OCI-LY1 (cell line): ENCODE measurements at regions not wholly inside any gene's neighbourhood (a gene's known extent, or its start where the extent isn't known, plus 50 kb on each side); places are given as distances from the start of the nearest gene placed in this dataset.

ENCODE experiments used
- H2AFZ ChIP-seq: fragments of 200-600 bp; sonication (generic), shearing (Covaris generic); 2 replicates; pipeline ENCODE4 v1.6.0; 2014; ENCODE audit warnings: antibody characterized with exemption, mild to moderate bottlenecking, low read length
- H3F3A ChIP-seq: fragments of 200-600 bp; sonication (generic), shearing (Covaris generic); 2 replicates; pipeline ENCODE4 v1.6.0; 2014; ENCODE audit warnings: mild to moderate bottlenecking, antibody characterized with exemption, low read length, moderate library complexity; ENCODE audit not compliant: insufficient read depth
- H3K27ac ChIP-seq: fragments of 200-600 bp; sonication (generic); 2 replicates; pipeline ENCODE4 v1.5.1; 2014; ENCODE audit warnings: low read length, mixed run types, mild to moderate bottlenecking, low read depth; ENCODE audit not compliant: poor library complexity, severe bottlenecking
- H3K27me3 ChIP-seq: fragments of 200-600 bp; sonication (generic); 2 replicates; pipeline ENCODE4 v1.6.0; 2014; ENCODE audit warnings: antibody characterized with exemption, mild to moderate bottlenecking, low read length, moderate library complexity; ENCODE audit not compliant: insufficient read depth
- H3K36me3 ChIP-seq: fragments of 200-600 bp; sonication (generic); 2 replicates; pipeline ENCODE4 v1.6.1; 2014; ENCODE audit warnings: mild to moderate bottlenecking, antibody characterized with exemption, low read length, moderate library complexity, mixed read lengths; ENCODE audit not compliant: insufficient read depth
- H3K4me1 ChIP-seq: fragments of 200-600 bp; sonication (generic); 2 replicates; pipeline ENCODE4 v1.5.1; 2014; ENCODE audit warnings: mild to moderate bottlenecking, low read length, moderate library complexity; ENCODE audit not compliant: insufficient read depth, severe bottlenecking
- H3K4me2 ChIP-seq: fragments of 200-600 bp; sonication (generic), shearing (Covaris generic); 2 replicates; pipeline ENCODE4 v1.6.1; 2014; ENCODE audit warnings: low read length
- H3K4me3 ChIP-seq: fragments of 200-600 bp; sonication (generic); 2 replicates; pipeline ENCODE4 v1.5.1; 2014; ENCODE audit warnings: low read length, low read depth, mild to moderate bottlenecking, mixed read lengths; ENCODE audit not compliant: poor library complexity, severe bottlenecking
- H3K79me2 ChIP-seq: fragments of 200-600 bp; shearing (Covaris generic); 2 replicates; pipeline ENCODE4 v1.6.1; 2016; ENCODE audit warnings: mixed run types, low read length, mixed read lengths; ENCODE audit not compliant: insufficient read depth
- H3K9ac ChIP-seq: fragments of 200-600 bp; sonication (generic), shearing (Covaris generic); 2 replicates; pipeline ENCODE4 v1.6.1; 2014; ENCODE audit warnings: mild to moderate bottlenecking, low read length, mixed read lengths
- H3K9me2 ChIP-seq: fragments of 200-600 bp; sonication (generic), shearing (Covaris generic); 2 replicates; pipeline ENCODE4 v1.6.1; 2014; ENCODE audit warnings: low read depth, mild to moderate bottlenecking, low read length, mixed read lengths
- H3K9me3 ChIP-seq: fragments of 200-600 bp; shearing (Covaris generic); 2 replicates; pipeline ENCODE4 v1.6.1; 2014; ENCODE audit warnings: low read length, mixed read lengths
- H4K20me1 ChIP-seq: fragments of 200-600 bp; sonication (generic), shearing (Covaris generic); 2 replicates; pipeline ENCODE4 v1.6.0; 2016; ENCODE audit warnings: mild to moderate bottlenecking, low read length; ENCODE audit not compliant: insufficient read depth
- CTCF ChIP-seq: fragments of 200-600 bp; sonication (generic), shearing (Covaris generic); IDR thresholded peaks from 2 replicates; pipeline ENCODE4 v1.5.1; 2017; ENCODE audit warnings: mild to moderate bottlenecking, antibody characterized with exemption, low read length, moderate library complexity, mixed read lengths
- EZH2 ChIP-seq: fragments of 200-600 bp; sonication (generic), shearing (Covaris generic); IDR thresholded peaks from 2 replicates; pipeline ENCODE4 v1.8.0; 2017; ENCODE audit warnings: borderline replicate concordance, mixed run types, mild to moderate bottlenecking, antibody characterized with exemption, low read length, moderate library complexity, mixed read lengths

- Histone ChIP-seq H2AFZ (no peak overlapping the region), H3K9me2 (no peaks in the 10 kb centered on the region), H4K20me1 (no peaks in the 10 kb centered on the region), H3K79me2 (no peaks in the 10 kb centered on the region), H3K36me3 (no peaks in the 10 kb centered on the region), H3F3A (no peaks in the 10 kb centered on the region), H3K4me2 (no peak overlapping the region), H3K9me3 (no peaks in the 10 kb centered on the region), H3K4me3 (no peak overlapping the region), H3K4me1 (no peaks in the 10 kb centered on the region), H3K9ac (no peak overlapping the region), H3K27me3 (no peaks in the 10 kb centered on the region), H3K27ac (no peak overlapping the region)
- TF ChIP-seq CTCF (peak; percentile 25; the same call in 1 of the 2 replicates), EZH2 (no peak)
Observed at GRCh38 chr9:79955300-79955699, 383.5 kb downstream of the TLE4 start.

GRCh38 chr9:79953908-79954307 is 382.1 kb downstream of the TLE4 start:
- no peaks in the 10 kb centered on the region for H3K36me3 ChIP-seq
- H3K79me2 ChIP-seq: no peaks in the 10 kb centered on the region
- H3K27ac ChIP-seq: no peak overlapping the region
- no peaks in the 10 kb centered on the region for H4K20me1 ChIP-seq
- H3K4me2 ChIP-seq: no peak overlapping the region
- no peak overlapping the region for H2AFZ ChIP-seq
- H3F3A ChIP-seq: no peaks in the 10 kb centered on the region
- H3K4me3 ChIP-seq: no peak overlapping the region
- no peaks in the 10 kb centered on the region for H3K4me1 ChIP-seq
- H3K9ac ChIP-seq: no peak overlapping the region
- H3K9me2 ChIP-seq: no peaks in the 10 kb centered on the region
- no peaks in the 10 kb centered on the region for H3K27me3 ChIP-seq
- TF ChIP-seq CTCF (no peak), EZH2 (no peak)
- no peaks in the 10 kb centered on the region for H3K9me3 ChIP-seq

DNA sequence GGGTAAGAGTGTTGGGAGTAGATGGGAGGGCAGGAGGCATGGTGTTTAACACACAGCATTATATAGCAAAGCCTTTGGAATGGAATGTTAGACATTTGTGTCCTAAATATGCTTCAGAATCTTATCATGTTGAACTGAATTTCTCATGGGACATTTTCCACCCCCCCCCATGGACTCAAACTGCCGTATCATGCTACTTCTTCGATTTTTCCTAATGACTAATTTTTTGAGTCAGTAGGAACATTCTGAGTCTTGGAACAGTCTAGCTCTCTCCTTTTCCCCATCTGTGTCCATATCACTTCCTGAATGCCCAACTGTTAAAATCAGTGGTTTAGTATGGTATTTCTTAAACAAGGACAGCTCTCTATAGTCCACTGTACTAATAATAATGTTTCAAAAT is 380.6 kb downstream of the TLE4 start:
- H3K79me2 ChIP-seq: no peaks in the 10 kb centered on the region
- H2AFZ ChIP-seq: no peak overlapping the region
- no peak overlapping the region for H3K4me2 ChIP-seq
- no peaks in the 10 kb centered on the region for H3F3A ChIP-seq
- H3K36me3 ChIP-seq: no peaks in the 10 kb centered on the region
- H3K9me2 ChIP-seq: no peaks in the 10 kb centered on the region
- H3K27ac ChIP-seq: no peak overlapping the region
- H3K4me3 ChIP-seq: no peak overlapping the region
- no peaks in the 10 kb centered on the region for H4K20me1 ChIP-seq
- H3K9ac ChIP-seq: no peak overlapping the region
- TF ChIP-seq CTCF (no peak), EZH2 (no peak)
- no peaks in the 10 kb centered on the region for H3K27me3 ChIP-seq
- H3K4me1 ChIP-seq: no peaks in the 10 kb centered on the region
- no peaks in the 10 kb centered on the region for H3K9me3 ChIP-seq
